G401.6 (cell line): ENCODE measurements at regions not wholly inside any gene's neighbourhood (a gene's known extent, or its start where the extent isn't known, plus 50 kb on each side); places are given as distances from the start of the nearest gene placed in this dataset.
"Not testable (repeated sequence)": the region's sequence is repeated elsewhere in the genome, so short reads cannot be mapped to it uniquely, and the experiment has no call there.

Experiments used
- FAIRE-seq: peaks from 2 replicates; lab custom pipeline; 2012; peaks lifted over from hg19 to GRCh38; lab: Jason Lieb, UNC

GRCh38 chr4:167838686-167839085 lies 253.7 kb upstream of the ANXA10 start:
- FAIRE-seq = no peak

GRCh38 chr4:167842487-167842886 lies 249.8 kb upstream of the ANXA10 start:
- no peak for FAIRE-seq

GRCh38 chr4:167854881-167855280 lies 237.5 kb upstream of the ANXA10 start:
- no peak for FAIRE-seq

- FAIRE-seq = not testable (repeated sequence)
These were observed 234.2 kb upstream of the ANXA10 start for GRCh38 chr4:167858127-167858526.

GRCh38 chr4:167867191-167867590 lies 225.1 kb upstream of the ANXA10 start:
- no peak for FAIRE-seq

GRCh38 chr4:167868163-167868562 lies 224.2 kb upstream of the ANXA10 start:
- no peak for FAIRE-seq

GRCh38 chr4:167873496-167873895 lies 218.8 kb upstream of the ANXA10 start:
- FAIRE-seq = no peak

GRCh38 chr4:167876091-167876490 lies 216.2 kb upstream of the ANXA10 start:
- not testable (repeated sequence) for FAIRE-seq

GRCh38 chr4:167877826-167878225 lies 214.5 kb upstream of the ANXA10 start:
- not testable (repeated sequence) for FAIRE-seq

- no peak for FAIRE-seq
These were observed 209.1 kb upstream of the ANXA10 start for GRCh38 chr4:167883266-167883665.

- no peak for FAIRE-seq
These were observed 207.3 kb upstream of the ANXA10 start for GRCh38 chr4:167885071-167885470.

GRCh38 chr4:167885872-167886271 lies 206.5 kb upstream of the ANXA10 start:
- no peak for FAIRE-seq

- no peak for FAIRE-seq
These were observed 204.6 kb upstream of the ANXA10 start for GRCh38 chr4:167887726-167888125.

GRCh38 chr4:167890226-167890625 lies 202.1 kb upstream of the ANXA10 start:
- FAIRE-seq = no peak

GRCh38 chr4:167893531-167893930 lies 198.8 kb upstream of the ANXA10 start:
- no peak for FAIRE-seq

GRCh38 chr4:167896260-167896659 lies 196.1 kb upstream of the ANXA10 start:
- not testable (repeated sequence) for FAIRE-seq

- FAIRE-seq = no peak
These were observed 195.2 kb upstream of the ANXA10 start for GRCh38 chr4:167897116-167897515.

- no peak for FAIRE-seq
These were observed 189.0 kb upstream of the ANXA10 start for GRCh38 chr4:167903291-167903721.

GRCh38 chr4:167906851-167907250 lies 185.5 kb upstream of the ANXA10 start:
- FAIRE-seq = no peak

- no peak for FAIRE-seq
These were observed 183.5 kb upstream of the ANXA10 start for GRCh38 chr4:167908816-167909215.

GRCh38 chr4:167912535-167912934 lies 179.8 kb upstream of the ANXA10 start:
- FAIRE-seq = not testable (repeated sequence)

- no peak for FAIRE-seq
These were observed 174.3 kb upstream of the ANXA10 start for GRCh38 chr4:167918077-167918476.

GRCh38 chr4:167930166-167930565 lies 162.2 kb upstream of the ANXA10 start:
- no peak for FAIRE-seq

- FAIRE-seq = no peak
These were observed 158.1 kb upstream of the ANXA10 start for GRCh38 chr4:167934216-167934615.
